Right lobe of liver (tissue), 6 donors: ENCODE measurements at regions not wholly inside any gene's neighbourhood (a gene's known extent, or its start where the extent isn't known, plus 50 kb on each side); places are given as distances from the start of the nearest gene placed in this dataset.

Source experiments
- ATAC-seq, 4 donors: fragments of 200-7000 bp; cut with Tn5 transposase; one replicate each; pipeline ENCODE4 v1.9.1; 2020; ENCODE audit warnings: mild to moderate bottlenecking in 4 of 4, moderate library complexity in 4 of 4
- DNase-seq, 3 donors: peaks; one replicate each; pipeline ENCODE4 v3.0.0-alpha.2; 2020
- H3K27ac ChIP-seq, 3 donors: fragments of 200-600 bp; one replicate each; pipeline ENCODE4 v1.8.0; 2022
- H3K27me3 ChIP-seq, 2 donors: fragments of 200-600 bp; one replicate each; pipeline ENCODE4 v1.8.0; 2022
- H3K36me3 ChIP-seq, 4 donors: fragments of 200-600 bp; sonication (generic) in 1 of 4; one replicate each; pipeline versions ENCODE4 v1.5.1 to v1.8.0; 2017 to 2022; ENCODE audit warnings: control low read depth in 1 of 4
- H3K4me1 ChIP-seq, 4 donors: fragments of 200-600 bp; sonication (generic) in 1 of 4; one replicate each; pipeline versions ENCODE4 v1.5.1 to v1.8.0; 2017 to 2022; ENCODE audit warnings: control low read depth in 1 of 4
- H3K4me3 ChIP-seq, 3 donors: fragments of 200-600 bp; one replicate each; pipeline ENCODE4 v1.8.0; 2022
- H3K9me3 ChIP-seq, 4 donors: fragments of 200-600 bp; sonication (generic) in 1 of 4; one replicate each; pipeline versions ENCODE4 v1.5.1 to v1.8.0; 2017 to 2022; ENCODE audit warnings: control low read depth in 1 of 4
- CTCF ChIP-seq, 4 donors: fragments of 200-600 bp in 3 of 4; fragments of 450-650 bp in 1 of 4; IDR thresholded peaks; one replicate each; pipeline versions ENCODE4 v1.5.1 to v1.8.0; 2016 to 2022; ENCODE audit warnings: antibody characterized with exemption in 4 of 4, mild to moderate bottlenecking in 2 of 4
- POLR2A ChIP-seq: fragments of 450-650 bp; IDR thresholded peaks from one replicate; pipeline ENCODE4 v1.6.1; 2017; ENCODE audit warnings: antibody characterized with exemption, mild to moderate bottlenecking
- WGBS: methylation state at CpG from one replicate; pipeline ENCODE4 v1.1.6; 2018; ENCODE audit warnings: low coverage, low lambda C conversion rate; ENCODE audit not compliant: insufficient coverage; ENCODE audit errors: missing lambda C conversion rate; 5-methylcytosine and 5-hydroxymethylcytosine counted together
- intact Hi-C, 2 donors: fragments of 100-400 bp; cut with DNase I; formaldehyde crosslinking; loops; one replicate each; pipeline versions ENCODE4 v1.11.2 to v1.14.1; 2022
- donor health status: DM: no; HTN: yes; CAD: no.
- donor health status: DM: no; HTN: no; CAD: no.
- donor health status: DM: no; HTN: no; CAD: no.
- donor health status: DM: no; HTN: yes; CAD: no.
- donor health status: DM: no; HTN: yes; CAD: no.

- WGBS = 64% methylated on average over 2 of the region's 2 CpGs
- intact Hi-C loops = no loop called here
- H3K36me3 ChIP-seq = no peaks in the 10 kb centered on the region
- no peaks in the 10 kb centered on the region for H3K4me1 ChIP-seq
- TF ChIP-seq POLR2A (no peak), CTCF (IDR thresholded peaks at IDR 0.05) (no peak)
- H3K9me3 ChIP-seq = no peaks in the 10 kb centered on the region
- DNase-seq (no peak), ATAC-seq (no peak)
- H3K27ac ChIP-seq = peak overlapping the region in 1 of 3 donors; percentile 51
- H3K4me3 ChIP-seq = no peak overlapping the region
- no peaks in the 10 kb centered on the region for H3K27me3 ChIP-seq
These were observed 631.3 kb downstream of the DIAPH3 start for GRCh38 chr13:59532405-59532804.

- ATAC-seq (peak in 1 of 4 donors; percentile 40), DNase-seq (no peak)
- no peaks in the 10 kb centered on the region for H3K36me3 ChIP-seq
- H3K27me3 ChIP-seq = no peaks in the 10 kb centered on the region
- intact Hi-C loops = no loop called here
- 38% methylated on average over 3 of the region's 3 CpGs for WGBS
- H3K9me3 ChIP-seq = no peaks in the 10 kb centered on the region
- TF ChIP-seq POLR2A (no peak), CTCF (IDR thresholded peaks at IDR 0.05) (no peak)
- no peak overlapping the region for H3K4me3 ChIP-seq
- H3K27ac ChIP-seq = no peak overlapping the region
- no peaks in the 10 kb centered on the region for H3K4me1 ChIP-seq
These were observed 629.9 kb downstream of the DIAPH3 start for GRCh38 chr13:59533561-59534555.

- Histone ChIP-seq H3K27ac (no peak overlapping the region), H3K36me3 (no peaks in the 10 kb centered on the region), H3K9me3 (no peaks in the 10 kb centered on the region), H3K27me3 (no peaks in the 10 kb centered on the region), H3K4me3 (no peak overlapping the region), H3K4me1 (no peaks in the 10 kb centered on the region)
- intact Hi-C loops = no loop called here
- ATAC-seq = no peak
- WGBS = 52% methylated on average over 5 of the region's 5 CpGs
- TF ChIP-seq CTCF (IDR thresholded peaks at IDR 0.05) = no peak
- TF ChIP-seq POLR2A = no peak
- no peak for DNase-seq
These were observed 628.9 kb downstream of the DIAPH3 start for GRCh38 chr13:59534806-59535205.

DNA sequence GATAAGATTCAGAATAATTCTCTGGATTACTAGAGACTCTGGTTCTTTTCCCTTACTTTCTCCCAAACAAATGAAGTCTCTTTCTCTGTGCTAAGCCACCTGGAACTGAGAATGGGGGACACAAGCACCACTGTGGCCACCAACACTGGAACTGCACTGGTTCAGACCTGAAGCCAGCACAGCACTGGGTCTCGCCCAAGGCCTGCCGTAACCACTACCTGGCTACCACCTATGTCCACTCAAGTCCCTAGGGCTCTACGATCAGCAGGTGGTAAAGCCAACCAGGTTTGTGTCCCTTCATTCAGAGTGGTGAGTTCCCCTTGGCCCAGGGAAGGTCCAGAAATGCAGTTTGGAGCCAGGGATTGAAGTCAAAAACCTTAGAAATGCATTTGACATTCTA is 626.2 kb downstream of the DIAPH3 start:
- WGBS = 93% methylated on average over 3 of the region's 3 CpGs
- no peaks in the 10 kb centered on the region for H3K27me3 ChIP-seq
- DNase-seq (no peak), ATAC-seq (no peak)
- TF ChIP-seq POLR2A (no peak), CTCF (IDR thresholded peaks at IDR 0.05) (no peak)
- no peaks in the 10 kb centered on the region for H3K36me3 ChIP-seq
- intact Hi-C loops = no loop called here
- H3K4me1 ChIP-seq = no peaks in the 10 kb centered on the region
- H3K9me3 ChIP-seq = no peaks in the 10 kb centered on the region
- no peak overlapping the region for H3K27ac ChIP-seq
- H3K4me3 ChIP-seq = no peak overlapping the region
